ENCODE measurements at regions not wholly inside any gene's neighbourhood (a gene's known extent, or its start where the extent isn't known, plus 50 kb on each side); places are given as distances from the start of the nearest gene placed in this dataset.

GRCh38 chr7:41448104-41448503 lies 254.8 kb downstream of the INHBA start:
- no peak for DNase-seq (ENCODE audit: low spot score)
- in situ Hi-C loops (cut with MboI; ENCODE audit: low pct_unique_long_range_greater_than_20kb, low sequenced_read_pairs, unreplicated experiment): no loop called here
- no peak for TF ChIP-seq CTCF (IDR thresholded peaks at IDR 0.05; ENCODE audit: extremely low read depth, insufficient read depth, missing control alignments)

- DNase-seq (ENCODE audit: low spot score): no peak
- no peak for TF ChIP-seq CTCF (IDR thresholded peaks at IDR 0.05; ENCODE audit: extremely low read depth, insufficient read depth, missing control alignments)
- in situ Hi-C loops (cut with MboI; ENCODE audit: low pct_unique_long_range_greater_than_20kb, low sequenced_read_pairs, unreplicated experiment): no loop called here
Observed at GRCh38 chr7:41447450-41448042, 255.3 kb downstream of the INHBA start.

GRCh38 chr7:41446606-41447449 lies 256.1 kb downstream of the INHBA start:
- no peak for DNase-seq (ENCODE audit: low spot score)
- in situ Hi-C loops (cut with MboI; ENCODE audit: low pct_unique_long_range_greater_than_20kb, low sequenced_read_pairs, unreplicated experiment): no loop called here
- TF ChIP-seq CTCF (IDR thresholded peaks at IDR 0.05; ENCODE audit: extremely low read depth, insufficient read depth, missing control alignments): no peak

- no peak for TF ChIP-seq CTCF (IDR thresholded peaks at IDR 0.05; ENCODE audit: extremely low read depth, insufficient read depth, missing control alignments)
- no peak for DNase-seq (ENCODE audit: low spot score)
- in situ Hi-C loops (cut with MboI; ENCODE audit: low pct_unique_long_range_greater_than_20kb, low sequenced_read_pairs, unreplicated experiment): no loop called here
Observed at GRCh38 chr7:41445946-41446345, 256.9 kb downstream of the INHBA start.

- no peak for TF ChIP-seq CTCF (IDR thresholded peaks at IDR 0.05; ENCODE audit: extremely low read depth, insufficient read depth, missing control alignments)
- DNase-seq (ENCODE audit: low spot score): no peak
- in situ Hi-C loops (cut with MboI; ENCODE audit: low pct_unique_long_range_greater_than_20kb, low sequenced_read_pairs, unreplicated experiment): no loop called here
Observed at GRCh38 chr7:41445432-41445831, 257.5 kb downstream of the INHBA start.

GRCh38 chr7:41439515-41439879 lies 263.4 kb downstream of the INHBA start:
- no peak for DNase-seq (ENCODE audit: low spot score)
- TF ChIP-seq CTCF (IDR thresholded peaks at IDR 0.05; ENCODE audit: extremely low read depth, insufficient read depth, missing control alignments): no peak
- in situ Hi-C loops (cut with MboI; ENCODE audit: low pct_unique_long_range_greater_than_20kb, low sequenced_read_pairs, unreplicated experiment): no loop called here
